Gastroesophageal sphincter (tissue), 4 donors: ENCODE measurements at regions not wholly inside any gene's neighbourhood (a gene's known extent, or its start where the extent isn't known, plus 50 kb on each side); places are given as distances from the start of the nearest gene placed in this dataset.
A peak's percentile ranks its signal among the peaks of the same experiment; 100 is the strongest.

Source experiments
- ATAC-seq: fragments of 150-250 bp; one replicate; pipeline ENCODE4 v1.9.1; 2016; ENCODE audit warnings: mild to moderate bottlenecking, moderate library complexity
- H3K27ac ChIP-seq, 4 donors: fragments of 200-600 bp; sonication (generic) in 3 of 4; 1 replicate in 3 of 4; 2 replicates in 1 of 4; pipeline ENCODE4 v1.5.1; 2016 to 2019
- H3K27me3 ChIP-seq: fragments of 200-600 bp; sonication (generic); one replicate; pipeline ENCODE4 v1.5.1; 2019
- H3K36me3 ChIP-seq, 2 donors: fragments of 200-600 bp; sonication (generic); one replicate each; pipeline ENCODE4 v1.5.1; 2019; ENCODE audit warnings: control low read depth in 1 of 2
- H3K4me1 ChIP-seq, 3 donors: fragments of 200-600 bp; sonication (generic); 1 replicate in 2 of 3; 2 replicates in 1 of 3; pipeline ENCODE4 v1.5.1; 2016 to 2019; ENCODE audit warnings: control low read depth in 2 of 3
- H3K4me3 ChIP-seq, 2 donors: fragments of 200-600 bp; sonication (generic); one replicate each; pipeline ENCODE4 v1.5.1; 2019; ENCODE audit warnings: mild to moderate bottlenecking in 1 of 2, moderate library complexity in 1 of 2
- H3K9me3 ChIP-seq, 3 donors: fragments of 200-600 bp; sonication (generic); one replicate each; pipeline ENCODE4 v1.5.1; 2017 to 2019; ENCODE audit warnings: control low read depth in 2 of 3
- EP300 ChIP-seq: sonication (generic); formaldehyde crosslinking; IDR thresholded peaks from one replicate; pipeline ENCODE4 v1.6.1; 2017; ENCODE audit warnings: antibody characterized with exemption, mild to moderate bottlenecking
- POLR2A ChIP-seq, 2 donors: fragments of 450-650 bp; IDR thresholded peaks; one replicate each; pipeline ENCODE4 v1.6.1; 2017; ENCODE audit warnings: antibody characterized with exemption in 2 of 2, mild to moderate bottlenecking in 2 of 2, moderate library complexity in 1 of 2
- POLR2AphosphoS5 ChIP-seq: sonication (generic); formaldehyde crosslinking; IDR thresholded peaks from one replicate; pipeline ENCODE4 v1.6.1; 2017; ENCODE audit warnings: antibody characterized with exemption
- WGBS, 2 donors: methylation state at CpG; one replicate each; pipeline ENCODE4 v1.1.5; 2018; ENCODE audit warnings: low coverage in 1 of 2; 5-methylcytosine and 5-hydroxymethylcytosine counted together
- TF ChIP-seq, protein P1 (sequence below), 4 experiments: fragments of 200-600 bp in 2 of 4; fragments of 450-650 bp in 2 of 4; sonication (generic) in 1 of 4; IDR thresholded peaks; one replicate each; pipeline ENCODE4 v1.5.1; 2017 to 2019; ENCODE audit warnings: antibody characterized with exemption in 4 of 4, mild to moderate bottlenecking in 2 of 4, moderate library complexity in 2 of 4

DNA sequence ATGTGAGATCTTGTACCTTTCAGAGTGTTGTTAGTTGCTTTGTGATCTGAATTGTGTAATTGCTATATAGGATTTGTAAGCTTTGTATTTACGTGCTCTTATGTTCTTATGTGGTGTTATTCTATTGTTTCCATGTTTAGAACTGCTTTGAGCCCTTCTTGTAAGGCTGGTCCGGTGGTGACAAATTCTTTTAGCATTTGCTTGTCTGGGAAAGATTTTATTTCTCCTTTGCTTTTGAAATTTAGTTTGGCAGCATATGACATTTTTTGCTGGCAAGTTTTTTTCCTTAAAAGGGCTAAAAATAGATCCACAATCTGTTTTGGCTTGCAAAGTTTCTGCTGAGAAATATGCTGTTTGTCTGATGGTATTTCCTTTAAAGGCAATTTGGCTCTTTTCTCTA is 1089.2 kb upstream of the PCDH9 start:
- no peak overlapping the region for H3K27ac ChIP-seq
- ATAC-seq: no peak
- H3K9me3 ChIP-seq: peaks cover 0 to 28% (median 0%) of the 10 kb centered on the region in 3 donors
- no peaks in the 10 kb centered on the region for H3K27me3 ChIP-seq
- H3K36me3 ChIP-seq: no peaks in the 10 kb centered on the region
- H3K4me1 ChIP-seq: no peaks in the 10 kb centered on the region
- WGBS, 2 donors: 83 to 97% methylated on average over 2 of the region's 2 CpGs
- TF ChIP-seq, protein P1, sequence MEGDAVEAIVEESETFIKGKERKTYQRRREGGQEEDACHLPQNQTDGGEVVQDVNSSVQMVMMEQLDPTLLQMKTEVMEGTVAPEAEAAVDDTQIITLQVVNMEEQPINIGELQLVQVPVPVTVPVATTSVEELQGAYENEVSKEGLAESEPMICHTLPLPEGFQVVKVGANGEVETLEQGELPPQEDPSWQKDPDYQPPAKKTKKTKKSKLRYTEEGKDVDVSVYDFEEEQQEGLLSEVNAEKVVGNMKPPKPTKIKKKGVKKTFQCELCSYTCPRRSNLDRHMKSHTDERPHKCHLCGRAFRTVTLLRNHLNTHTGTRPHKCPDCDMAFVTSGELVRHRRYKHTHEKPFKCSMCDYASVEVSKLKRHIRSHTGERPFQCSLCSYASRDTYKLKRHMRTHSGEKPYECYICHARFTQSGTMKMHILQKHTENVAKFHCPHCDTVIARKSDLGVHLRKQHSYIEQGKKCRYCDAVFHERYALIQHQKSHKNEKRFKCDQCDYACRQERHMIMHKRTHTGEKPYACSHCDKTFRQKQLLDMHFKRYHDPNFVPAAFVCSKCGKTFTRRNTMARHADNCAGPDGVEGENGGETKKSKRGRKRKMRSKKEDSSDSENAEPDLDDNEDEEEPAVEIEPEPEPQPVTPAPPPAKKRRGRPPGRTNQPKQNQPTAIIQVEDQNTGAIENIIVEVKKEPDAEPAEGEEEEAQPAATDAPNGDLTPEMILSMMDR (IDR thresholded peaks at IDR 0.05): no peak
- TF ChIP-seq POLR2AphosphoS5 (no peak), EP300 (no peak), POLR2A (IDR thresholded peaks at IDR 0.05) (no peak)
- H3K4me3 ChIP-seq: no peak overlapping the region

DNA sequence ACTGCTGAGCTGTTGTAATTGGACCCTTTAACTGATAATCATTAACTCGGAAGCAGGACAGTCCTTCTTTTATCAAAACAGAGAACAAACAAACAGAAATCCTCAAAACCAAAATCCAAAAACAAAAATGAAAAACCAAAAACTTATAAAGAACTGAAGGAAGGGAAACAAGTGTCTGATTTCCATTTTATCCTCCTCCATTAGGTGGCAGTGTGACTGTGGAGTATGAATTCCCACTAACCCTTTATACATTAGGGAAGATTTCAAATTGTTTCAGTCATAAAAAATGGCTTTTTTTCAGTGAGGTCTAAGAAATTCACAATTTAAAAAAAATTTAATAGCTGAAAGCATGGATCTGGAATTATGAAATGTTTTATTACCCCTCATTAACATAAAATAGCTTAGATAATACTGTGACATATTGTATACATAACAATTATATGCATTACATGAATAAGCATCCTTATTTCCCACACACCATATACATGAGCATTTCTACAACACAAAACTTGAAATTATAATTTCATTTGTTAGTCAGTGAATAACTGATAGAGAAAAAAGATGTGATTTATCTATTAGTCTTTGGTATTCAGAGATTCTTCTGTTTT is 1074.3 kb upstream of the PCDH9 start:
- no peak for ATAC-seq
- H3K4me3 ChIP-seq: no peak overlapping the region
- 10 to 22% methylated on average over 1 of the region's 1 CpG for WGBS, 2 donors

DNA sequence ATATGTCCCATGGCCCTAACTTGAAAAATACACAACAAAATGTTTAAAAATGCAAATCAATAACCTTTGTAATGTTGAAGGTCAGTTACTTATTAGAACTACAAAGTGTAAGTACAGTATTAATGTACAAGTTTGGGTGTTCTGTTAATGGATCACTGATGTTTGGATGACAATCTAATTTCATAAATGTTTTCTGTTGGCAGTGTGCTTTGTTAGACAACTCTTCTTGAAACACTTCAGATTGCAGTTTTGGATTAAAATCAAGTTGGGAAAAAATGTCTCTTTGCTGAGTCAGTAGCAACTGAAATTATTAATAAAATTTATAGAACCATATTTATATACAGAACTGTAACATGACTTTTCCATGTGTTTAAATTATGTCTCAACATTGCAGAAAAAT is 1063.5 kb upstream of the PCDH9 start:
- H3K4me3 ChIP-seq: no peak overlapping the region
- H3K27ac ChIP-seq: no peak overlapping the region
- no peaks in the 10 kb centered on the region for H3K9me3 ChIP-seq
- no peaks in the 10 kb centered on the region for H3K36me3 ChIP-seq
- TF ChIP-seq, protein P1 (IDR thresholded peaks at IDR 0.05): no peak
- no peak for TF ChIP-seq EP300
- TF ChIP-seq POLR2AphosphoS5: no peak
- no peak for TF ChIP-seq POLR2A (IDR thresholded peaks at IDR 0.05)
- H3K27me3 ChIP-seq: no peaks in the 10 kb centered on the region
- ATAC-seq: no peak
- no peaks in the 10 kb centered on the region for H3K4me1 ChIP-seq

More for the DNA sequence above, 1074.3 kb upstream of the PCDH9 start:
- Histone ChIP-seq H3K9me3 (no peaks in the 10 kb centered on the region), H3K4me1 (no peaks in the 10 kb centered on the region), H3K27ac (no peak overlapping the region), H3K27me3 (no peaks in the 10 kb centered on the region), H3K36me3 (no peaks in the 10 kb centered on the region)
- no peak for TF ChIP-seq POLR2AphosphoS5
- TF ChIP-seq, protein P1 (IDR thresholded peaks at IDR 0.05): peak in 1 of 4 experiments; percentile 50

DNA sequence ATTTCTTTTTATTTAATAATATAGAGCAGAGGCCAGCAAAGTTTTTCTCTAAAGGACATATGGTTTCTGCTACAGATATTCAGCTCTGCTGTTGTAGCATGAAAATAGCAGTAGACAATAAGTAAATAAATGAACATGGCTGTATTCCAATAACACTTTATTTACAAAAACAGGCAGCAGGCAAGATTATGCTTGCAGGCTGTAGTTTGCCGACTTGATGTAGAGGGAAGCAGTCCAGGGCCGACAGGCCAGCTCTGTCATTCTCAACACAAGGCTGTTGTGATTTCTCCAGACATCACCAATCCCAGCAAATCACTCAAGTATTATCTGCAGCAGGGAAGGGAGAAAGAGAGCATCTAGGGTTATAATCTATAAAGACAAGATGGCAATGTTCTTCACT is 1062.5 kb upstream of the PCDH9 start:
- WGBS, 2 donors: 39 to 86% methylated on average over 2 of the region's 2 CpGs
- Histone ChIP-seq H3K27ac (no peak overlapping the region), H3K4me1 (no peaks in the 10 kb centered on the region), H3K36me3 (no peaks in the 10 kb centered on the region), H3K27me3 (no peaks in the 10 kb centered on the region), H3K9me3 (no peaks in the 10 kb centered on the region), H3K4me3 (no peak overlapping the region)
- TF ChIP-seq POLR2AphosphoS5 (no peak), POLR2A (IDR thresholded peaks at IDR 0.05) (no peak), EP300 (no peak)
- TF ChIP-seq, protein P1 (IDR thresholded peaks at IDR 0.05): no peak
- no peak for ATAC-seq

DNA sequence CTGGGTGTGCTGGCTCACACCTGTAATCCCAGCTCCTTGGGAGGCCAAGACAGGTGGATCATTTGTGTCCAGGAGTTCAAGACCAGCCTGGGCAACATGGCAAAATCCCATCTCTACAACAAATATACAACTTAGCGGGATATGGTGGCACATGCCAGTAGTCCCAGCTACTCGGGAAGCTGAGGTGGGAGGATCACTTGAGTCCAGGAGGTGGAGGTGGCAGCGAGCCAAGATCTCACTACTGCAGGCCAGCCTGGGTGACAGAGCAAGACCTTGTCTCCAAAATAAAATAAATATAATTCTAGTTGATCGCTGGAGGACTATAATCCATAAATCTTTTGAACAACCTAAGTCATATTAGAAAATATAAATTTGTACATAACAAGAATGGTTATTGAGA is 1061.5 kb upstream of the PCDH9 start:
- H3K36me3 ChIP-seq: no peaks in the 10 kb centered on the region
- H3K4me3 ChIP-seq: no peak overlapping the region
- no peak for TF ChIP-seq POLR2A (IDR thresholded peaks at IDR 0.05)
- TF ChIP-seq, protein P1 (IDR thresholded peaks at IDR 0.05): no peak
- no peak for TF ChIP-seq POLR2AphosphoS5
- no peak for TF ChIP-seq EP300
- WGBS, 2 donors: 77 to 79% methylated on average over 4 of the region's 4 CpGs
- no peak for ATAC-seq
- no peaks in the 10 kb centered on the region for H3K4me1 ChIP-seq
- H3K27ac ChIP-seq: no peak overlapping the region
- H3K27me3 ChIP-seq: no peaks in the 10 kb centered on the region
- H3K9me3 ChIP-seq: no peaks in the 10 kb centered on the region
